GM23338 (cell line): ENCODE measurements at regions not wholly inside any gene's neighbourhood (a gene's known extent, or its start where the extent isn't known, plus 50 kb on each side); places are given as distances from the start of the nearest gene placed in this dataset.

Experiments used
- ATAC-seq: fragments of 200-7000 bp; cut with Tn5 transposase; 3 replicates; pipeline ENCODE4 v1.9.1; 2020
- DNase-seq: peaks from one replicate; pipeline ENCODE4 v3.0.0-alpha.2; 2015; ENCODE audit warnings: low spot score
- H2AFZ ChIP-seq: fragments of 200-600 bp; sonication (generic); 2 replicates; pipeline ENCODE4 v1.8.0; 2016; ENCODE audit warnings: antibody characterized with exemption, mild to moderate bottlenecking, moderate library complexity
- H3F3A ChIP-seq: fragments of 200-600 bp; sonication (generic); replicated peaks from 2 replicates; pipeline ENCODE4 v1.8.0; 2017; ENCODE audit warnings: antibody characterized with exemption, mixed run types, low read depth
- H3K27ac ChIP-seq: fragments of 200-600 bp; sonication (generic); 2 replicates; pipeline ENCODE4 v1.6.1; 2016; ENCODE audit warnings: low read depth
- H3K27me3 ChIP-seq: fragments of 200-600 bp; sonication (generic); 2 replicates; pipeline ENCODE4 v1.8.0; 2016; ENCODE audit warnings: mild to moderate bottlenecking, mixed run types, moderate library complexity; ENCODE audit not compliant: insufficient read depth
- H3K36me3 ChIP-seq: fragments of 200-600 bp; sonication (generic); 2 replicates; pipeline ENCODE4 v1.8.0; 2016; ENCODE audit warnings: mild to moderate bottlenecking; ENCODE audit not compliant: insufficient read depth
- H3K4me1 ChIP-seq: fragments of 200-600 bp; sonication (generic); 2 replicates; pipeline ENCODE4 v1.8.0; 2016; ENCODE audit warnings: mild to moderate bottlenecking, moderate library complexity; ENCODE audit not compliant: insufficient read depth
- H3K4me2 ChIP-seq: fragments of 200-600 bp; sonication (generic); 2 replicates; pipeline ENCODE4 v1.7.1; 2017; ENCODE audit warnings: mixed run types
- H3K4me3 ChIP-seq: fragments of 200-600 bp; sonication (generic); 2 replicates; pipeline ENCODE4 v1.6.1; 2016; ENCODE audit warnings: mixed run types
- H3K79me2 ChIP-seq: fragments of 200-600 bp; sonication (generic); replicated peaks from 2 replicates; pipeline ENCODE4 v1.8.0; 2017; ENCODE audit warnings: mild to moderate bottlenecking; ENCODE audit not compliant: insufficient read depth
- H3K9me2 ChIP-seq: fragments of 200-600 bp; sonication (generic); 2 replicates; pipeline ENCODE4 v1.8.0; 2017; ENCODE audit not compliant: insufficient read depth
- H4K20me1 ChIP-seq: fragments of 200-600 bp; sonication (generic); replicated peaks from 2 replicates; pipeline ENCODE4 v1.8.0; 2017; ENCODE audit warnings: mild to moderate bottlenecking; ENCODE audit not compliant: insufficient read depth
- H3K27ac Mint-ChIP-seq: 2 replicates; pipeline ENCODE4 v1.8.0; 2020; ENCODE audit warnings: inconsistent platforms, mild to moderate bottlenecking, moderate library complexity, mixed read lengths
- H3K27me3 Mint-ChIP-seq: 3 replicates; pipeline ENCODE4 v1.8.0; 2022; ENCODE audit warnings: low read depth, mild to moderate bottlenecking, moderate library complexity, mixed read lengths, inconsistent platforms; ENCODE audit not compliant: insufficient read depth, poor library complexity
- H3K36me3 Mint-ChIP-seq: 3 replicates; pipeline ENCODE4 v1.8.0; 2021; ENCODE audit warnings: low read depth, mild to moderate bottlenecking, inconsistent platforms, moderate library complexity, mixed read lengths
- H3K4me1 Mint-ChIP-seq: 3 replicates; pipeline ENCODE4 v1.8.0; 2020; ENCODE audit warnings: mild to moderate bottlenecking, inconsistent platforms, mixed read lengths
- H3K4me3 Mint-ChIP-seq: 3 replicates; pipeline ENCODE4 v1.8.0; 2021; ENCODE audit warnings: moderate library complexity, mild to moderate bottlenecking, inconsistent platforms, mixed read lengths
- H3K9me3 Mint-ChIP-seq: 3 replicates; pipeline ENCODE4 v1.8.0; 2020; ENCODE audit warnings: moderate library complexity, mild to moderate bottlenecking, inconsistent platforms, mixed read lengths
- CREB1 ChIP-seq: fragments of 250-450 bp; sonication (Bioruptor Pico); IDR thresholded peaks from 2 replicates; pipeline ENCODE4 v1.5.0; 2020; ENCODE audit warnings: low read depth, mild to moderate bottlenecking, moderate library complexity
- EZH2phosphoT487 ChIP-seq: fragments of 200-600 bp; sonication (generic); IDR thresholded peaks from one replicate; pipeline ENCODE4 v1.8.1; 2018; ENCODE audit warnings: antibody characterized with exemption; ENCODE audit not compliant: unreplicated experiment
- JUNB ChIP-seq: IDR thresholded peaks from one replicate; pipeline ENCODE4 v1.6.1; 2016; ENCODE audit warnings: antibody characterized with exemption; ENCODE audit not compliant: unreplicated experiment
- STAT1 ChIP-seq: IDR thresholded peaks from one replicate; pipeline ENCODE4 v1.6.1; 2016; ENCODE audit warnings: antibody characterized with exemption; ENCODE audit not compliant: unreplicated experiment
- TF ChIP-seq, protein P1 (sequence below), 2 experiments: fragments of 200-600 bp in 1 of 2; sonication (generic) in 1 of 2; conservative IDR thresholded peaks; 2 replicates each; pipeline versions ENCODE4 v1.5.1 to v1.6.1; 2016 to 2017; ENCODE audit warnings: antibody characterized with exemption in 2 of 2, low read depth in 2 of 2, mild to moderate bottlenecking in 2 of 2, moderate library complexity in 1 of 2
- TF ChIP-seq, protein P2 (sequence below): IDR thresholded peaks from 2 replicates; pipeline ENCODE4 v1.6.1; 2016; ENCODE audit warnings: antibody characterized with exemption
- TF ChIP-seq, protein P3 (sequence below): IDR thresholded peaks from one replicate; pipeline ENCODE4 v1.6.1; 2018; ENCODE audit warnings: antibody characterized with exemption; ENCODE audit not compliant: unreplicated experiment

DNA sequence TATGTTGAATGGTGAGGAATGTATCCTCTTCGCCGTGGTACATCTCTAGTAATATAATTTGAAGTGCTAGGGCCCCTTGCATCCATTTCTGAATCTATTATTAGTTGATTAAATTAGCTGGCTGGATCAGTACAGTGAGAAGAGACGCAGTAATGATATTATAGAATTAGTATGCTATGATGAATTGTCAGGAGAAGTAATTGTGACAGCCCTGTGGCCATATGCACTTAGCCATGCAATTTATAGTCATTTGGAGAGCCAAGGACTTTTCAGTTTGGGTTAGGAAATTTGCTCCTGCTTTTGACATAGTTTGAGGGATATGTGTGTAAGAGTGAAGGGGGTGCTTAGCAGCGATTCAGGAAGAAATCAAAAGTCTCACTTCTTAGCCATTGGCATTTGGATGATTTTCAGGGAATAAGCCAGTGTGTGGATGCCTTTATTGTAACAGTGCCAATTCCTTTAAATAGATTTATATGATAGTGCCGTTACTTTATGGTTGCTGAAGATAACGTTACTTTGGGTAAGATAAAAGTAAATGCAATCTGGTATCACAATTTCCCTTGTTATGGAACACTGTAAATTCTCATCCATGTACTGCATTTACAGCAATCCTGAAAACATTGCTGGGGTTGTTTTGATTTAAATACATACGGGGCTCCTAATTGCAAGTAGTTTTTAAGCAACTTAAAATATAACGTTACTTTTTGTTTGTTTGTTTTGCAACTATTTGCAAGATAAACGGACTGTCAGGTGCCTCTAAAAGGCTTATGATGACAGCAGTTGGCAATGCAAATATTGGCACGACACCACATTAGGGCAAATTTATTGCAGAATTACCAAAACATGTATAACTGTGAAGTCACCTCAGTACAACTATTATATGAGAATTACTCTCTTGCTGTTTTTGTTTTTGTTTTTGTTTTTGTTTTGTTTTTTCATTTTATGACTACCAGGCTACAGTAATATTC lies 875.4 kb upstream of the WWC1 start (continued):
- TF ChIP-seq, protein P1, sequence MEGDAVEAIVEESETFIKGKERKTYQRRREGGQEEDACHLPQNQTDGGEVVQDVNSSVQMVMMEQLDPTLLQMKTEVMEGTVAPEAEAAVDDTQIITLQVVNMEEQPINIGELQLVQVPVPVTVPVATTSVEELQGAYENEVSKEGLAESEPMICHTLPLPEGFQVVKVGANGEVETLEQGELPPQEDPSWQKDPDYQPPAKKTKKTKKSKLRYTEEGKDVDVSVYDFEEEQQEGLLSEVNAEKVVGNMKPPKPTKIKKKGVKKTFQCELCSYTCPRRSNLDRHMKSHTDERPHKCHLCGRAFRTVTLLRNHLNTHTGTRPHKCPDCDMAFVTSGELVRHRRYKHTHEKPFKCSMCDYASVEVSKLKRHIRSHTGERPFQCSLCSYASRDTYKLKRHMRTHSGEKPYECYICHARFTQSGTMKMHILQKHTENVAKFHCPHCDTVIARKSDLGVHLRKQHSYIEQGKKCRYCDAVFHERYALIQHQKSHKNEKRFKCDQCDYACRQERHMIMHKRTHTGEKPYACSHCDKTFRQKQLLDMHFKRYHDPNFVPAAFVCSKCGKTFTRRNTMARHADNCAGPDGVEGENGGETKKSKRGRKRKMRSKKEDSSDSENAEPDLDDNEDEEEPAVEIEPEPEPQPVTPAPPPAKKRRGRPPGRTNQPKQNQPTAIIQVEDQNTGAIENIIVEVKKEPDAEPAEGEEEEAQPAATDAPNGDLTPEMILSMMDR (conservative IDR thresholded peaks at IDR 0.05; ENCODE audit: low read depth in 2 of 2): no peak
- TF ChIP-seq, protein P2, sequence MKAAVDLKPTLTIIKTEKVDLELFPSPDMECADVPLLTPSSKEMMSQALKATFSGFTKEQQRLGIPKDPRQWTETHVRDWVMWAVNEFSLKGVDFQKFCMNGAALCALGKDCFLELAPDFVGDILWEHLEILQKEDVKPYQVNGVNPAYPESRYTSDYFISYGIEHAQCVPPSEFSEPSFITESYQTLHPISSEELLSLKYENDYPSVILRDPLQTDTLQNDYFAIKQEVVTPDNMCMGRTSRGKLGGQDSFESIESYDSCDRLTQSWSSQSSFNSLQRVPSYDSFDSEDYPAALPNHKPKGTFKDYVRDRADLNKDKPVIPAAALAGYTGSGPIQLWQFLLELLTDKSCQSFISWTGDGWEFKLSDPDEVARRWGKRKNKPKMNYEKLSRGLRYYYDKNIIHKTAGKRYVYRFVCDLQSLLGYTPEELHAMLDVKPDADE: no peak
- TF ChIP-seq JUNB (no peak), STAT1 (no peak)

DNA sequence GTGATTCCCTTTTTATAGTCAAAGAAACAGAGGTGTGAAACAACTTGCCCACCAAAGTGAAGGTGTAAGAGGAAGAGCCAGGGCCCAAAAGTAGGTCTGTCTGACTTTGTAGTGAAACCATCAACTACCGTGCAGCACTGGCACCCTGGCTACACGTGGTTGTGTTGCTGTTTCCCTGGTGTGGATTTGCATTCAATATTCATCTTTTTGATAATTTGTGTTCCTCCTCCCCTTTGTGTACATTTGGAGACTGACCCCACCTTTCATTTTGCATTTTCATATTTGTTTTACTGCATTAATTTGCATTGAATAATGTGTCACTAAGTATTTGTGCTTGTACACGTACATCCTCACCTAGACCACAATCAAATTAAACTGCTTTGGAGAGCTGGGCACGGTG lies 873.8 kb upstream of the WWC1 start:
- peaks cover 19% of the 10 kb centered on the region; the same call in 2 of the 3 replicates for H3K4me1 Mint-ChIP-seq
- H2AFZ ChIP-seq: no peak overlapping the region
- ATAC-seq: no peak
- TF ChIP-seq EZH2phosphoT487 (no peak), CREB1 (CRISPR knock-in tag) (no peak), JUNB (no peak)
- TF ChIP-seq, protein P1 (conservative IDR thresholded peaks at IDR 0.05; ENCODE audit: low read depth in 2 of 2): no peak
- TF ChIP-seq, protein P3, sequence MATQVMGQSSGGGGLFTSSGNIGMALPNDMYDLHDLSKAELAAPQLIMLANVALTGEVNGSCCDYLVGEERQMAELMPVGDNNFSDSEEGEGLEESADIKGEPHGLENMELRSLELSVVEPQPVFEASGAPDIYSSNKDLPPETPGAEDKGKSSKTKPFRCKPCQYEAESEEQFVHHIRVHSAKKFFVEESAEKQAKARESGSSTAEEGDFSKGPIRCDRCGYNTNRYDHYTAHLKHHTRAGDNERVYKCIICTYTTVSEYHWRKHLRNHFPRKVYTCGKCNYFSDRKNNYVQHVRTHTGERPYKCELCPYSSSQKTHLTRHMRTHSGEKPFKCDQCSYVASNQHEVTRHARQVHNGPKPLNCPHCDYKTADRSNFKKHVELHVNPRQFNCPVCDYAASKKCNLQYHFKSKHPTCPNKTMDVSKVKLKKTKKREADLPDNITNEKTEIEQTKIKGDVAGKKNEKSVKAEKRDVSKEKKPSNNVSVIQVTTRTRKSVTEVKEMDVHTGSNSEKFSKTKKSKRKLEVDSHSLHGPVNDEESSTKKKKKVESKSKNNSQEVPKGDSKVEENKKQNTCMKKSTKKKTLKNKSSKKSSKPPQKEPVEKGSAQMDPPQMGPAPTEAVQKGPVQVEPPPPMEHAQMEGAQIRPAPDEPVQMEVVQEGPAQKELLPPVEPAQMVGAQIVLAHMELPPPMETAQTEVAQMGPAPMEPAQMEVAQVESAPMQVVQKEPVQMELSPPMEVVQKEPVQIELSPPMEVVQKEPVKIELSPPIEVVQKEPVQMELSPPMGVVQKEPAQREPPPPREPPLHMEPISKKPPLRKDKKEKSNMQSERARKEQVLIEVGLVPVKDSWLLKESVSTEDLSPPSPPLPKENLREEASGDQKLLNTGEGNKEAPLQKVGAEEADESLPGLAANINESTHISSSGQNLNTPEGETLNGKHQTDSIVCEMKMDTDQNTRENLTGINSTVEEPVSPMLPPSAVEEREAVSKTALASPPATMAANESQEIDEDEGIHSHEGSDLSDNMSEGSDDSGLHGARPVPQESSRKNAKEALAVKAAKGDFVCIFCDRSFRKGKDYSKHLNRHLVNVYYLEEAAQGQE: no peak

More for the DNA sequence above, 873.8 kb upstream of the WWC1 start:
- no peaks in the 10 kb centered on the region; the same call in 1 of the 2 replicates for H3K9me2 ChIP-seq
- H3F3A ChIP-seq: no peaks in the 10 kb centered on the region
- no peak overlapping the region for H3K27ac ChIP-seq
- Mint-ChIP-seq H3K4me3 (no peak overlapping the region), H3K9me3 (no peaks in the 10 kb centered on the region), H3K27ac (no peak overlapping the region), H3K27me3 (no peaks in the 10 kb centered on the region), H3K36me3 (no peaks in the 10 kb centered on the region)
- no peaks in the 10 kb centered on the region for H3K27me3 ChIP-seq
- H3K36me3 ChIP-seq: no peaks in the 10 kb centered on the region
- no peaks in the 10 kb centered on the region for H3K79me2 ChIP-seq
- H3K4me1 ChIP-seq: peaks cover 15% of the 10 kb centered on the region
- H4K20me1 ChIP-seq: no peaks in the 10 kb centered on the region
- H3K4me2 ChIP-seq: no peak overlapping the region
- DNase-seq: no peak
- no peak overlapping the region for H3K4me3 ChIP-seq
